Gastrocnemius medialis (tissue), 4 donors: ENCODE measurements at regions not wholly inside any gene's neighbourhood (a gene's known extent, or its start where the extent isn't known, plus 50 kb on each side); places are given as distances from the start of the nearest gene placed in this dataset.

Experiments used
- POLR2A ChIP-seq, 2 donors: fragments of 450-650 bp; IDR thresholded peaks; one replicate each; pipeline ENCODE4 v1.6.1; 2017; ENCODE audit warnings: antibody characterized with exemption in 2 of 2, mild to moderate bottlenecking in 2 of 2, moderate library complexity in 2 of 2
- TF ChIP-seq, protein P1 (sequence below), 5 experiments: fragments of 450-650 bp in 3 of 5; fragments of 200-600 bp in 2 of 5; sonication (generic) in 2 of 5; IDR thresholded peaks in 4 of 5; conservative IDR thresholded peaks in 1 of 5; 1 replicate in 4 of 5; 2 replicates in 1 of 5; pipeline ENCODE4 v1.5.1; 2016 to 2019; ENCODE audit warnings: antibody characterized with exemption in 5 of 5, mild to moderate bottlenecking in 3 of 5, moderate library complexity in 3 of 5

DNA sequence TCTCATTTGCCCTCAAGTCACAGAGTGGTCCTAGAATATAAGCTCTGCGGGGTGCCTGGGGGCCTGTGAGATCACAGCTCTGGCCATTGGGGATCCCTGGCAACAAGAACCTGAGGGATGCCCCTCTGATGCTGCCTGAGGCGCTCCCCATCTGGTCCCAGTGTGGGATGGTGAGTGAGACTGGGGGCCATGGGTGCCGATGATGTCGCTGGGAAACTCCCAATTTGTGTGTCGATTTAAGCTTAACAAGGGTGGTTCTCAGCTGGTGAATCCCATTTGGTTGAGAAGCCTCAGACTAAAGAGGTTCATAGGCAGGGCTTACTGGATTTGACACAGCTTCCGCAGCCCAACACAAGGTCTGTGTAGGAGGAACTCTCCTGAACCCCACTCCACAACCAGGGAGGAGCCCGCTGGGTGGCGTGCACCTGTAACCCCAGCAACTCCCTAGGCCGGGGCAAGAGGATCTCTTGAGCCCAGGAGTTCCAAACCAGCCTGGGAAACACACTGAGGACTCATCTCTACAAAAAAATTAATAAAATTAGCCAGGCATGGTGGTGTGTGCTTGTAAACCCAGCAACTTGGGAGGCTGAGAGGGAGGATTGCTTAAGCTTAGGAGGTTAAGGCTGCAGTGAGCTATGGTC lies 63.7 kb upstream of the SIAH1 start:
- TF ChIP-seq, protein P1, sequence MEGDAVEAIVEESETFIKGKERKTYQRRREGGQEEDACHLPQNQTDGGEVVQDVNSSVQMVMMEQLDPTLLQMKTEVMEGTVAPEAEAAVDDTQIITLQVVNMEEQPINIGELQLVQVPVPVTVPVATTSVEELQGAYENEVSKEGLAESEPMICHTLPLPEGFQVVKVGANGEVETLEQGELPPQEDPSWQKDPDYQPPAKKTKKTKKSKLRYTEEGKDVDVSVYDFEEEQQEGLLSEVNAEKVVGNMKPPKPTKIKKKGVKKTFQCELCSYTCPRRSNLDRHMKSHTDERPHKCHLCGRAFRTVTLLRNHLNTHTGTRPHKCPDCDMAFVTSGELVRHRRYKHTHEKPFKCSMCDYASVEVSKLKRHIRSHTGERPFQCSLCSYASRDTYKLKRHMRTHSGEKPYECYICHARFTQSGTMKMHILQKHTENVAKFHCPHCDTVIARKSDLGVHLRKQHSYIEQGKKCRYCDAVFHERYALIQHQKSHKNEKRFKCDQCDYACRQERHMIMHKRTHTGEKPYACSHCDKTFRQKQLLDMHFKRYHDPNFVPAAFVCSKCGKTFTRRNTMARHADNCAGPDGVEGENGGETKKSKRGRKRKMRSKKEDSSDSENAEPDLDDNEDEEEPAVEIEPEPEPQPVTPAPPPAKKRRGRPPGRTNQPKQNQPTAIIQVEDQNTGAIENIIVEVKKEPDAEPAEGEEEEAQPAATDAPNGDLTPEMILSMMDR (IDR thresholded peaks at IDR 0.05 in 4 of 5, conservative IDR thresholded peaks at IDR 0.05 in 1 of 5), result no peak
- TF ChIP-seq POLR2A (IDR thresholded peaks at IDR 0.05), result no peak
